Left ventricle myocardium inferior (tissue), 1 donor: ENCODE measurements at regions not wholly inside any gene's neighbourhood (a gene's known extent, or its start where the extent isn't known, plus 50 kb on each side); places are given as distances from the start of the nearest gene placed in this dataset.
A peak's percentile ranks its signal among the peaks of the same experiment; 100 is the strongest.
"Not testable (repeated sequence)": the region's sequence is repeated elsewhere in the genome, so short reads cannot be mapped to it uniquely, and the experiment has no call there.

Experiments used
- DNase-seq: peaks from one replicate; pipeline ENCODE4 v3.0.0-alpha.2; 2020
- H3K27ac ChIP-seq: fragments of 200-600 bp; replicated peaks from 2 replicates; pipeline ENCODE4 v1.8.0; 2021
- H3K27me3 ChIP-seq: fragments of 200-600 bp; 2 replicates; pipeline ENCODE4 v1.8.0; 2021; ENCODE audit warnings: low read depth
- H3K36me3 ChIP-seq: fragments of 200-600 bp; 2 replicates; pipeline ENCODE4 v1.8.0; 2021
- H3K4me1 ChIP-seq: fragments of 200-600 bp; 2 replicates; pipeline ENCODE4 v1.8.0; 2021
- H3K4me3 ChIP-seq: fragments of 200-600 bp; 2 replicates; pipeline ENCODE4 v1.8.0; 2021; ENCODE audit warnings: mild to moderate bottlenecking, moderate library complexity
- H3K9me3 ChIP-seq: fragments of 200-600 bp; replicated peaks from 2 replicates; pipeline ENCODE4 v1.8.0; 2021
- CTCF ChIP-seq: fragments of 200-600 bp; IDR thresholded peaks from 2 replicates; pipeline ENCODE4 v1.8.0; 2021; ENCODE audit warnings: antibody characterized with exemption, mild to moderate bottlenecking, borderline replicate concordance
- intact Hi-C: fragments of 100-400 bp; cut with micrococcal nuclease; formaldehyde crosslinking; loops from one replicate; pipeline ENCODE4 v1.11.0; 2022
- donor health status: DM: no; HTN: yes; CAD: no; lungs with severe emphysema.

DNA sequence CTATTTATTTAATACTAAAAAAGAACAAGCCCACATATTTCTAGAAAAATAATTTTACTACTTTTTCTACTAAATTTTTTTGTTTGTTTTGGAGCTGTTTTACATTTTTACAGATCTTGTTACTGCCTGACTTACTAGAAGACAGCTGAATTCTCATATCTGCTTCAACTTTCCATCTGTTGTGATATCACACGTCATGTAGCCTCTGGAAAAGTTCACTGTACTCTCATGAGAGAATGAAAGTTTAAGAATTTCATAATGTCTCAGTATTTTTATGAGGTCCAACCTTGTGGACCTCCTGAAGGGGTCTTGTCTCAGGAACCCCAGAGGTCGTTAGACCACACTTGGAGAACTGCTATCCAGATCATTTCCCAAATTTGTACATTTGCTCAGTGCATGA, 81.7 kb upstream of the MTHFD1L start:
- H3K36me3 ChIP-seq, result peaks cover 5% of the 10 kb centered on the region
- peaks cover 6% of the 10 kb centered on the region for H3K9me3 ChIP-seq
- no peak for TF ChIP-seq CTCF
- peaks cover 22% of the 10 kb centered on the region for H3K4me1 ChIP-seq
- H3K27ac ChIP-seq, result peak overlapping the region; percentile 48
- intact Hi-C loops, result no loop called here
- H3K27me3 ChIP-seq, result no peaks in the 10 kb centered on the region
- H3K4me3 ChIP-seq, result no peak overlapping the region
- no peak for DNase-seq

DNA sequence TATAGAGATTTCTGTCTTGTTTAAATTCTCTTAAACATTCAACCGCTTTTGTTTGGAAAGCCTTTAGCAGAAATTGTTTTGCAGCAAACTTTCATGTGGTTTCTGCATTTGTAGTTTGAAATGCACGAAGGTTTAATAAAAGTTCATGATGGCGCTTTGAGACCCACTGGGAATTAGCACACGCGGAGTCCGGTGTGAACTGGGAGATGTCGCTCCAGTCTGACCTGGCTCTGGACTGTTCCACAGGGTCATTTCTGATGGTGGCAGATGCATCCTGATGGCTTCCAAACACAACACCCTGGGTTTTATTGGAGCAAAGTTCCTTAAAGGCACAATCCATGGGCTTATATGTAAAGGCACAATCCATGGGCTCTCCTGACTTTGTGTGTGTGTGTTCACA, 78.1 kb upstream of the MTHFD1L start:
- no peak for TF ChIP-seq CTCF
- intact Hi-C loops, result no loop called here
- peak overlapping the region; percentile 18 for H3K27ac ChIP-seq

GRCh38 chr6:150788089-150788488, 77.4 kb upstream of the MTHFD1L start:
- TF ChIP-seq CTCF, result no peak
- intact Hi-C loops, result no loop called here
- H3K27ac ChIP-seq, result peak overlapping the region; percentile 18
- H3K4me1 ChIP-seq, result peaks cover 26% of the 10 kb centered on the region
- no peak overlapping the region for H3K4me3 ChIP-seq
- peaks cover 5% of the 10 kb centered on the region for H3K36me3 ChIP-seq
- no peak for DNase-seq
- H3K27me3 ChIP-seq, result no peaks in the 10 kb centered on the region
- H3K9me3 ChIP-seq, result peaks cover 6% of the 10 kb centered on the region

More for the DNA sequence above, 78.1 kb upstream of the MTHFD1L start:
- no peaks in the 10 kb centered on the region for H3K27me3 ChIP-seq
- H3K4me3 ChIP-seq, result no peak overlapping the region
- peaks cover 6% of the 10 kb centered on the region for H3K9me3 ChIP-seq
- H3K4me1 ChIP-seq, result peaks cover 26% of the 10 kb centered on the region
- H3K36me3 ChIP-seq, result peaks cover 5% of the 10 kb centered on the region
- DNase-seq, result no peak

DNA sequence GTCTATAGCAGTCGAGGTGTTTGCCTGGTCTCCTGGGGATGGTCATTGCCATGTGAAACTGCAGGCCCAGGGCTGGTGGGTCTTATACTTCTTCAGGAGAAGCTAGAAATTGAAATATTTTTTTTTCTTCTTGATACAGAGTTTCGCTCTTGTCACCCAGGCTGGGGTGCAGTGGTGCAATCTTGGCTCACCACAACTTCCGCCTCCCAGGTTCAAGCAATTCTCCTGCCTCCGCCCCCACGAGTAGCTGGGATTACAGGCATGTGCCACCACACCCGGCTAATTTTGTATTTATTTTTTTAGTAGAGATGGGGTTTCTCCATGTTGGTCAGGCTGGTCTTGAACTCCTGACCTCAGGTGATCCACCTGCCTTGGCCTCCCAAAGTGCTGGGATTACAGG, 75.6 kb upstream of the MTHFD1L start:
- H3K36me3 ChIP-seq, H3K4me3 ChIP-seq, H3K27me3 ChIP-seq, intact Hi-C loops, DNase-seq, H3K27ac ChIP-seq, H3K9me3 ChIP-seq: not testable (repeated sequence)
- peaks cover 26% of the 10 kb centered on the region for H3K4me1 ChIP-seq

- Histone ChIP-seq H3K9me3 (no peaks in the 10 kb centered on the region), H3K4me3 (no peak overlapping the region), H3K4me1 (peaks cover 22% of the 10 kb centered on the region), H3K36me3 (peaks cover 3% of the 10 kb centered on the region), H3K27ac (no peak overlapping the region), H3K27me3 (no peaks in the 10 kb centered on the region)
- DNase-seq, result no peak
- TF ChIP-seq CTCF, result no peak
- intact Hi-C loops, result no loop called here
Observed at GRCh38 chr6:150791717-150792116, 73.8 kb upstream of the MTHFD1L start.

DNA sequence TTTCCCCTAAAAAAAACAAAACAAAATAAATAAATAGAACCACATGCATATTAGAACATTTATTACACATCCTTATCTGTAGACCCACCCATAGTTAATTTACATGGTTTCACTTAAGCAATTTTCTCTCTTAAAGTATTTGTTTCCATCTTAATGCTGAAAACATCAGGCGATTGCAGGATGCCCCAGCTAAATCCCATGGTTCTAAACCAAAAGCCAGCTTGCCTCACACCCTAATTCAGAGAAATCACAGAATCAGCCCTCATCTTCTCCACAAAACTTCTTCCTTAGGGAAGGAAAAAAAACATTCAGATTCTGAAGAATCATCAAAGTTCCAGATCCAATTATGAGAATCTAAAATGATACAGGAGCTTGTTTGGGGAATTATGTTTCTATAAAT, 67.6 kb upstream of the MTHFD1L start:
- H3K27me3 ChIP-seq, result no peaks in the 10 kb centered on the region
- H3K4me1 ChIP-seq, result peaks cover 7% of the 10 kb centered on the region
- H3K4me3 ChIP-seq, result no peak overlapping the region
- no peak for TF ChIP-seq CTCF
- intact Hi-C loops, result no loop called here
- H3K36me3 ChIP-seq, result peaks cover 7% of the 10 kb centered on the region
- no peaks in the 10 kb centered on the region for H3K9me3 ChIP-seq
- no peak for DNase-seq
- H3K27ac ChIP-seq, result no peak overlapping the region
